Stimulated activated CD4-positive, alpha-beta T cell treated with anti-CD3 and anti-CD28 coated beads, Interleukin-1b, Interleukin-23, amount 100 ng/mL, for 48 hours (primary cell): ENCODE measurements at regions not wholly inside any gene's neighbourhood (a gene's known extent, or its start where the extent isn't known, plus 50 kb on each side); places are given as distances from the start of the nearest gene placed in this dataset.

Experiments used
- DNase-seq: peaks from one replicate; pipeline ENCODE4 v3.0.0-alpha.2; 2020

DNA sequence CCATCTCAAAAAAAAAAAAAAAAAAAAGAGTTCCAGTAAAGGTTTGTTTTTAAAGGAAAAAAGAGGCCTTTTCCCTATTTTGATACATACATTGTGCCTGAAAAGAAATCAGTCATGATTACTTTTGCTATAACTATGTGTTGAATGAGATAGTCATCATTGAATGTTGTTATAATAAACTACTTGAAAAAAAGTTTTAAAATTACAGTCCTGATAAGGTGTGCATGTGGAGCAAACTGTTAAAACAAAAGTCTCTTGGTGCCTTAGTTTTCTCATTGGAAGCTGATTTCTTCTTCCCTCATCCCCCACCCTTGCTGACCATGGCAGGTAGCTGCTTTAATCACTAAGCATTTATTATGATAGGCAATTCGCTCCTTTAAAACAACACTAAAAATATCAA is 172.3 kb upstream of the TBCA start:
- no peak for DNase-seq

GRCh38 chr5:77947041-77947428 is 170.9 kb upstream of the TBCA start:
- DNase-seq: no peak

DNA sequence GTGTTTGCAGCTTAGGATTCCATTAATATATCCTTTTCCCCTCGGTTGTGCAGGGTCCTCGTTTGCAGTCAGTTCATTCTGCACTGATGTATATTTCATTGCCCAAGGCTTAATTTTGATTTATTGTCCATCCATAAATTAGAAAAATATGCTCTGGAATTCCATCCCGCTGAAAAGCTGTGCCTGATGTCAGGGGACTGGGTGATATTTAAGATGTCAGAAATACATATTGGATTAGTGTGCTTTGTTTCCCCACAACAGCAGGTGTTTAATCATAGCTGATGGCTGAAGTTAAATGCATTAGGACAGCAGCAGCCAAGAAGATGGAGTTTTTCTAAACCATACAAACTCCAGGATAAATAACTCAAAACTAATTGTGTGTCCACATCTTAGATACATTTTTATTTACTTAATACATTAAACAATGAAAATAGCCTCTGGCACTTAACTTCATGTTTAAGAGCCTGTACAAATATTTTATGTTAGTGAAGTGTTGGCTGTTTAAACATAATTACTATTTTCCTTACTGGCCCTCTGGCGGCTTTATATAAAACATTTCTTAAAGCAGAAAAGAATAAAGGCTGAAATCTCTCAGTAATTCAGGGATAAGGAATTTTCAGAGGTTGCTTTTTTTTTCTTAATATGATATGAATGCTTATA is 170.4 kb upstream of the TBCA start:
- no peak for DNase-seq

- no peak for DNase-seq
Measured at GRCh38 chr5:77945874-77946273, 169.7 kb upstream of the TBCA start.

- DNase-seq: no peak
Measured at GRCh38 chr5:77944757-77945340, 168.7 kb upstream of the TBCA start.

- no peak for DNase-seq
Measured at GRCh38 chr5:77943851-77944250, 167.7 kb upstream of the TBCA start.

GRCh38 chr5:77942578-77943239 is 166.6 kb upstream of the TBCA start:
- DNase-seq: no peak

DNA sequence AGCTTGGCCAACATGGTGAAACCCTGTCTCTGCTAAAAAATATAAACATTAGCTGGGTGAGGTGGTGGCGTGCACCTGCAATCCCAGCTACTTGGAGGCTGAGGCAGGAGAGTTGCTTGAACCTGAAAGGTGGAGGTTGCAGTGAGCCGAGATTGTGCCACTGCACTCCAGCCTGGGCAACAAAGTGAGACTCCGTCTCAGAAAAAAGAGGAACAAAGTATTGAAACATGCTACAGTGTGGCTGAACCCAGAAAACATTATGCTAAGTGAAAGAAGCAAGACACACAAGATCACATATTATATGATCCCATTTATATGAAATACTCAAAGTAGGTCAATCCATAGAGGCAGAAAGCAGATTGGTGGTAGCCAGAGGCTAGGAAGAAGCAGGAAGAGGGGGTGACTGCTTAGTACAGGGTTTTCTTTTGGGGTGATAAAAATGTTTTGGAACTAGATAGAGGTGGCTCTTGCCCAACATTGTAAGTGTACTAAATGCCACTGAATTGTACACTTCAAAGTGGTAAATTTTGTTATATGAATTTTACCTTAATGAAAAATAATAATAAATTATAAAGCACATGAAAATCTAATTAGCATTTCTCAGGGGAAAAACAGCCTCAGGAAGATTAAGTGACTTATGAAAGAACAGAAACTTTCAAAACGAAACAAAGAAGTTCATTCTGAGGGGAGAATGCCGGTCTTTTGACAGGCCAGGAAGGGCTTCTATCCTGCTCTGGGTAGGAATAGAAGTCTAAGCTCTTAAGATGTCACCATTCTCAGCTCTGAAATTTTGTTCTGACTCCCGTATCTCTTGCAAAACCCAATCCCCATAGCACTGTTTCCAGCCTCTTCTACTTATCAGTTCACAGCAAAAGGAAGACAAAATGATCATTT is 161.1 kb upstream of the TBCA start:
- DNase-seq: no peak

- DNase-seq: no peak
Measured at GRCh38 chr5:77936365-77936693, 160.2 kb upstream of the TBCA start.

GRCh38 chr5:77935506-77936364 is 159.6 kb upstream of the TBCA start:
- peak; percentile 18 for DNase-seq

DNA sequence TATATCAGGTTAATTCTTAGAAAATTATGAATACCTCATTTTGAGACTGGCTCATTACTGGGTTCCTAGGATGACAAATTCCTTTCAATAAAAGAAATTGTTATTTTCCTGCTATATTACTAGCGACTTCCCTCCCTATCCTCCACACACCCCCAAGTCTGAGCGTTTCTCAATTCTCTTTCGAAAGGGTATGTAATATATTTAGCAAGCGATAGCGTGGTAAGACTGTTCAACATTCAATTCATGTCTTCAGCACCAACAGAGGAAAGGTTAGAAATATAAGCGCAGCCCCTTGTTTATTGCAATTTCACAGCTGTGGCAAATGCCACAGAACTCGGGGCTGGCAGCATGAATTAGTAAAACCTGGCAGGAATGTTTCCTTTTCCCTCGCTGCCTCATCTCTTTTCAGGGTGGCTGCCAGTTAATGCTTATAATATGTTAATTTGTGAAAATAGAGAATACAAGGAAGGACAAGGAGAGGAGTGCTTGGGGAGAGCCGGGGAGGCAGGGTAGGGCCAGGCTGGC is 152.7 kb upstream of the TBCA start:
- no peak for DNase-seq

- no peak for DNase-seq
Measured at GRCh38 chr5:77926337-77926736, 150.2 kb upstream of the TBCA start.

DNA sequence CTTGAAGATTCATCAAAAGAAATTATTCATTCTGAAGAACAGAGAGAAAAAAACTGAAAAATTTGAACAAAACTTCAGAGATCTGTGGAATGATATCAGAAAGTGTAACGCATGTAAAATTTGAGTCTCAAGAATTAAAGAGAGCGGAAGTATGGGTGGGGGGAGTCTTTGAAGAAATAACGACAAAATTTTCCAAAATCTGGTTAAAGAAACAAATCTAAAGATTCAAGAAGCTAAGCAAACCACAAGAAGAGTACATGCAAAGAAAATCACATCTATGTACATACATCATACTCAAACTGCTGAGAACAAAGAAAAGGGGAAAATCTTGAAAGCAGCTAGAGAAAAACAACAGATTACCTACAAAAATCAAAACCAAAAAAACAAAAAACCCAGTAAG is 149.4 kb upstream of the TBCA start:
- no peak for DNase-seq

DNA sequence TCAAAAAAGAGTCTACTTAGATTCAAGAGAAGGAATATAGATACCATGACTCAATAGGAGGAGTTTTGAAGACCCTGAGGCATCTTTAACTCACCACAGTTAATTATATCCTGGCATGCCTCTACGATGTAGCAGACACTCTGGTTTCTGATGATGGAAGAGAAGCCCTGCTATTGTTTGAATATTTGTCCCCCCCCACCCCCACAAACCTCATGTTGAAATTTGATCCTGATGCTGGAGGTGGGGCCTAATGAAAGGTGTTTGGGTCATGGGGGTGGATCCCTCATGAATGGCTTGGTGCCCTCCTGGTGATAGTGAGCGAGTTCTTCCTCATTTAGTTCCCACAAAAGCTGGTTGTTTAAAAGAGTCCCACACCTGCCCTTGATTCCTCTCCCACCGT is 147.9 kb upstream of the TBCA start:
- DNase-seq: no peak

DNA sequence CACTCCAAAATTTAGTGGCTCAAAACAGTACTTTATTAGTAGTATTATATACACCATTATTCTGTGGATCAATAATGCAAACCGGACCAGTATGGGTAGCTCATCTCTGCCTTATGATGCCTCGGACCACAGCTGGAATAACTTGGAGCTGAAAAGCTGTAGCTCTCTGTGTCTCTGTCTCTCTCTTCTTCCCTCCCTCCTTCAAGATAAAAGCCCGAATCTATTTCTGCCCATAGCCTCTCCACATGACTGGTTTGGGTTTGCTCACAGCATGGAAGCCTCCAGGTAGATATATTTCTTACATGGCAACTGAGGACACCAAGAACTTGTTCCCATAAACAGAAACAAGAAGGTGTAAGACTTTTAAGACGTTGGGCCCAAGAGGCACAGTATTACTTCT is 147.5 kb upstream of the TBCA start:
- no peak for DNase-seq

DNA sequence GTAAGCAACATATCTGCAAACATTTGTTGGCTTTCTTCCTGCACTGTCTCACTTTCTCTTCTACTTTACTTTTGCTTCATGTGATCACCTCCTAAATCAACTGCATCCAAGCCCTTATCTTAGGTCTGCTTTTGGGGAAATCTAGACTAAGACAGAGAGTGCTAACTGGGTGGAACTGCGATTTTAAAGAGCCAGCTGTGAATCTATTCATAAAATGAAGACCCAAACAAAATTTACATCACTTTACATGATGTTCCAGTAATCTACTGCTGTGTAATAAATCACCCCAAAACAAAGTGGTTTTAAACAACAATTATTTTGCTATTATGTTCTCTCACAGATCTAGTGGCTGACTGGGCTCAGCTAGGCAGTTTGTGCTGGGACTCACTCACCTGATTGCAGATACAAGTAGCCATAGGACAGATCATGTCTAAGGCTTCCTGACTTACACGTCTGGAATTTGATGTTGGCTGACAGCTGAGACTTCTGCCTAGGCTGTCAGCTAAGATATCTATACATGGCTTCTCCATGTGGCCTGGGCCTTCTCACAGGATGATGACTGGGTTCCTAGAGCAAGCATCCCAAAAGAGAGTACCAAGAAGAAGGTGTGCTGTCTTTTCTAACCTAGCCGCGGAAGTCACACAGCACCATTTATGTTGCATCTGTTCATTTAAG is 145.1 kb upstream of the TBCA start:
- DNase-seq: no peak

DNA sequence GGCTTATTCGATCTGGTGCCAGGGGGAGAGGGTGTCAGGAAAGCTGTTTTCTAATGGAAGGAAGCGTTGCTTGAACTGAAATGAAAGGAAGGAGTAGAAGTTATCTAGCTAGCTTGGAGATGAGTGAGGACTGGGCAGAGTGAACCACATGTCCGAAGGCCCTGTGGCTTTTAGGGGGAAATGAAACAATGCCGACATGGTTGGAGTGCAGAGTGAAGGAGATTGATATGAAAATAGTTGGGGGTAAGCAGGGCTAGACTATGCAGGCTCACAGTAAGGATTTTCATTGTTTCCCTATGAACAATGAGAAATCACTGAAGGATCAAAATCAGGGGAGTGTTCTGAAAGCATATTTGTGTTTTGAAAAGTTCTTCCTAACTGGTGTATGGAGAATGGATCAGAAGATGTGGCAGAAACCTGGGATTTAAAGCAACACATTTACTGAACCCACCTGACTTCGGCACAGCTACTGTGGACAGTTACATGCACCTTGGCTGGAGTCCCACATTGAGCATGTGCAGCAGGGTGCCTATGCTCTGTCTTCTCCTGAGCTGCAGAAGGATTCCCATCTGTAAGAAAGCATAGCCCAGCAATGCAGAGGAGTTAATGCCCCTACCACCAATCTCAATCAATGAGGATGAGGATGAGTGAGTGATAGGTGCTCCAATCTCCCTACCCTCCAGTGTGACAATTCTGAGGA is 144.4 kb upstream of the TBCA start:
- DNase-seq: no peak

GRCh38 chr5:77915346-77915745 is 139.2 kb upstream of the TBCA start:
- DNase-seq: no peak

DNA sequence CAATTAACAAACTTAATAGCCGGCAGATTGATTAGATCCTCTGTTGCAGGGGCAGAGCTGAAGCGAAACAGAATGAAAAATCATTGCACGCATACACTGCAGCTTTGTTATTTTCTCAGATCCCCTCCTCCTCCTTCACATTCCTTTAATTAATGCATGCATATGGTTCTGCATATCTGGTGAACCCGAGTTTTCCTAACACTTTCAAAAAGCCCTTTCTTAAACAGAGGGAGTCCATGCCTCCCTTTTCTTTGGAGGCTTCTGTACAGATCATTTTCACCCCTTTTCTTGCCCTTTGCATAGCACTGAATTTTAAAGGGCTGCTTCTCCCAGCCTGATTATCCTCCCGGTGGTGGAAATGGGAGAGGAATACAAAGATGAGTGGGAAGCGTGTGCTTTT is 136.6 kb upstream of the TBCA start:
- no peak for DNase-seq

DNA sequence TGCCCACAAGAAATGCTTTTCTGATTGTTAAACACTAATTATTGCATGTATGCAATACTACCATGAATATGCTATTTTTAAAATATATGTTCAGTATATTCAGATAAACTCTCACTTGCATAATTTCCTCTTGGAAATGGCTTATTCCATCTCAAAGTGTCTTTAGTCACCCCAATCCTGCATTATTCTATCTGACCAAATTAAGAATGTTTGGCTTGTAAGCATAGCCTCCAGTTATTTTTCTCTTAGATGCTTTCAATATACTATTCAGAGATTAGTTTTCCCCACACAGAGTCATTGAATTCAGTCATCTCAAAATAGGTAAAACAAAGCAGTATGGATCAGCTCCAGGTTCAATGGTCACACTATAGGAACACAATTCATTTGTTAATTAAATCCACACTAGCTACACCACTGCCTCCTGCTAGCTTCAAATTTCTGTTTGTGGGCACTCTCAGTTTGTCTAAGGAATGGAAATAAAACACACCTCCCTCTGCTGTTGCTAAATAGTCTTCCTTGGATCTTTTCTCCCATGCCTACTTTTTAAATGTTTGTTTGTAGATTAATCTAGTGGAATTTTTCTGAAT is 134.6 kb upstream of the TBCA start:
- DNase-seq: no peak

- DNase-seq: no peak
Measured at GRCh38 chr5:77909237-77909636, 133.1 kb upstream of the TBCA start.
